ENCODE measurements at regions not wholly inside any gene's neighbourhood (a gene's known extent, or its start where the extent isn't known, plus 50 kb on each side); places are given as distances from the start of the nearest gene placed in this dataset.

DNA sequence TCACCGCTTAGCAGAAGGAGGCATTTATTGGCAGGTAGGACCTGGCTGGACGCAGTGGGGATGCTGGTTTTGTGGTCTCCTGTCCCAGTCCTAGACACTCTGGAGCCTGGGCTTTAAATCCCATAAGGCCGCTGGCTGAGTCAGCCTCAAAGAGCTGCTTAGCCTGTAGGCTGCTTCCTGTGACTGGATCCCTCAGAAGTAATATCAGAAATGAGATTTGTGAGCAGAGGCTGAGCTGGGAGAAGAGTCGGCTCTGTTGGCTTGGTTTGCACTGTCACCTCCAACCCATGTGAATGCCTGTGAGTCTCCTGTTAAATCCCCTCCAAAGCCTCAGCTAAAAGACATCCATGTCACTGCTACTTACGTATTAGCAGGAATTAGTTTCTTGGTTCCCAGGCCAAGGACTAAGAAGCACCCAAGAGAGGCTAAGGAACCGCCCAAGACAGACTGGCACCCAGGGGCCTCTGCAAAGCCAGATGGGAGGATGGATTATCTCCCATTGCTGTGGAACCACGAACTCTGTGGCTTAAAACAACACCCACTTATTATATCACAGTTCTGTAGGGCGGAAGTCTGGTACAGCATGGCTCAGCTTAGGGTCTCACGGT is 289.4 kb downstream of the CDC5L start:
- no peaks in the 10 kb centered on the region for H3K79me2 ChIP-seq (replicated peaks; ENCODE audit: insufficient read depth, low read length)
- H3F3A ChIP-seq (ENCODE audit: insufficient read depth, low read length, poor library complexity, severe bottlenecking) = no peaks in the 10 kb centered on the region
- no peak overlapping the region for H2AFZ ChIP-seq (ENCODE audit: low read depth, low read length)
- H3K9ac ChIP-seq (ENCODE audit: low read length) = no peak overlapping the region
- no peak overlapping the region for H3K4me3 ChIP-seq (ENCODE audit: low read length)
- no peak overlapping the region for H3K27ac ChIP-seq (ENCODE audit: low read length)
- no peaks in the 10 kb centered on the region for H3K36me3 ChIP-seq (ENCODE audit: insufficient read depth, low read length)
- no peaks in the 10 kb centered on the region for H3K9me2 ChIP-seq (ENCODE audit: insufficient read depth, low read length)
- TF ChIP-seq SMC3 (conservative IDR thresholded peaks at IDR 0.05; ENCODE audit: poor library complexity) (no peak), POLR2AphosphoS5 (IDR thresholded peaks at IDR 0.05) (no peak), MXI1 (conservative IDR thresholded peaks at IDR 0.05; ENCODE audit: poor library complexity, severe bottlenecking) (no peak), TAF1 (IDR thresholded peaks at IDR 0.05; ENCODE audit: low read depth) (no peak), EP300 (conservative IDR thresholded peaks at IDR 0.05; ENCODE audit: poor library complexity, severe bottlenecking) (no peak), EZH2 (IDR thresholded peaks at IDR 0.05; ENCODE audit: borderline replicate concordance, insufficient read depth, low read length, poor library complexity, severe bottlenecking) (no peak), RAD21 (conservative IDR thresholded peaks at IDR 0.05) (no peak)
- TF ChIP-seq, protein P1, sequence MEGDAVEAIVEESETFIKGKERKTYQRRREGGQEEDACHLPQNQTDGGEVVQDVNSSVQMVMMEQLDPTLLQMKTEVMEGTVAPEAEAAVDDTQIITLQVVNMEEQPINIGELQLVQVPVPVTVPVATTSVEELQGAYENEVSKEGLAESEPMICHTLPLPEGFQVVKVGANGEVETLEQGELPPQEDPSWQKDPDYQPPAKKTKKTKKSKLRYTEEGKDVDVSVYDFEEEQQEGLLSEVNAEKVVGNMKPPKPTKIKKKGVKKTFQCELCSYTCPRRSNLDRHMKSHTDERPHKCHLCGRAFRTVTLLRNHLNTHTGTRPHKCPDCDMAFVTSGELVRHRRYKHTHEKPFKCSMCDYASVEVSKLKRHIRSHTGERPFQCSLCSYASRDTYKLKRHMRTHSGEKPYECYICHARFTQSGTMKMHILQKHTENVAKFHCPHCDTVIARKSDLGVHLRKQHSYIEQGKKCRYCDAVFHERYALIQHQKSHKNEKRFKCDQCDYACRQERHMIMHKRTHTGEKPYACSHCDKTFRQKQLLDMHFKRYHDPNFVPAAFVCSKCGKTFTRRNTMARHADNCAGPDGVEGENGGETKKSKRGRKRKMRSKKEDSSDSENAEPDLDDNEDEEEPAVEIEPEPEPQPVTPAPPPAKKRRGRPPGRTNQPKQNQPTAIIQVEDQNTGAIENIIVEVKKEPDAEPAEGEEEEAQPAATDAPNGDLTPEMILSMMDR (IDR thresholded peaks at IDR 0.05; ENCODE audit: poor library complexity, severe bottlenecking) = no peak
- TF ChIP-seq, protein P2, sequence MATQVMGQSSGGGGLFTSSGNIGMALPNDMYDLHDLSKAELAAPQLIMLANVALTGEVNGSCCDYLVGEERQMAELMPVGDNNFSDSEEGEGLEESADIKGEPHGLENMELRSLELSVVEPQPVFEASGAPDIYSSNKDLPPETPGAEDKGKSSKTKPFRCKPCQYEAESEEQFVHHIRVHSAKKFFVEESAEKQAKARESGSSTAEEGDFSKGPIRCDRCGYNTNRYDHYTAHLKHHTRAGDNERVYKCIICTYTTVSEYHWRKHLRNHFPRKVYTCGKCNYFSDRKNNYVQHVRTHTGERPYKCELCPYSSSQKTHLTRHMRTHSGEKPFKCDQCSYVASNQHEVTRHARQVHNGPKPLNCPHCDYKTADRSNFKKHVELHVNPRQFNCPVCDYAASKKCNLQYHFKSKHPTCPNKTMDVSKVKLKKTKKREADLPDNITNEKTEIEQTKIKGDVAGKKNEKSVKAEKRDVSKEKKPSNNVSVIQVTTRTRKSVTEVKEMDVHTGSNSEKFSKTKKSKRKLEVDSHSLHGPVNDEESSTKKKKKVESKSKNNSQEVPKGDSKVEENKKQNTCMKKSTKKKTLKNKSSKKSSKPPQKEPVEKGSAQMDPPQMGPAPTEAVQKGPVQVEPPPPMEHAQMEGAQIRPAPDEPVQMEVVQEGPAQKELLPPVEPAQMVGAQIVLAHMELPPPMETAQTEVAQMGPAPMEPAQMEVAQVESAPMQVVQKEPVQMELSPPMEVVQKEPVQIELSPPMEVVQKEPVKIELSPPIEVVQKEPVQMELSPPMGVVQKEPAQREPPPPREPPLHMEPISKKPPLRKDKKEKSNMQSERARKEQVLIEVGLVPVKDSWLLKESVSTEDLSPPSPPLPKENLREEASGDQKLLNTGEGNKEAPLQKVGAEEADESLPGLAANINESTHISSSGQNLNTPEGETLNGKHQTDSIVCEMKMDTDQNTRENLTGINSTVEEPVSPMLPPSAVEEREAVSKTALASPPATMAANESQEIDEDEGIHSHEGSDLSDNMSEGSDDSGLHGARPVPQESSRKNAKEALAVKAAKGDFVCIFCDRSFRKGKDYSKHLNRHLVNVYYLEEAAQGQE (IDR thresholded peaks at IDR 0.05; ENCODE audit: borderline replicate concordance) = no peak
- no peaks in the 10 kb centered on the region for H3K27me3 ChIP-seq (ENCODE audit: insufficient read depth, low read depth, low read length)
- no peak overlapping the region for H3K4me2 ChIP-seq (ENCODE audit: low read length)
- no peaks in the 10 kb centered on the region for H4K20me1 ChIP-seq (ENCODE audit: insufficient read depth)
- H3K9me3 ChIP-seq (ENCODE audit: low read length) = no peaks in the 10 kb centered on the region

DNA sequence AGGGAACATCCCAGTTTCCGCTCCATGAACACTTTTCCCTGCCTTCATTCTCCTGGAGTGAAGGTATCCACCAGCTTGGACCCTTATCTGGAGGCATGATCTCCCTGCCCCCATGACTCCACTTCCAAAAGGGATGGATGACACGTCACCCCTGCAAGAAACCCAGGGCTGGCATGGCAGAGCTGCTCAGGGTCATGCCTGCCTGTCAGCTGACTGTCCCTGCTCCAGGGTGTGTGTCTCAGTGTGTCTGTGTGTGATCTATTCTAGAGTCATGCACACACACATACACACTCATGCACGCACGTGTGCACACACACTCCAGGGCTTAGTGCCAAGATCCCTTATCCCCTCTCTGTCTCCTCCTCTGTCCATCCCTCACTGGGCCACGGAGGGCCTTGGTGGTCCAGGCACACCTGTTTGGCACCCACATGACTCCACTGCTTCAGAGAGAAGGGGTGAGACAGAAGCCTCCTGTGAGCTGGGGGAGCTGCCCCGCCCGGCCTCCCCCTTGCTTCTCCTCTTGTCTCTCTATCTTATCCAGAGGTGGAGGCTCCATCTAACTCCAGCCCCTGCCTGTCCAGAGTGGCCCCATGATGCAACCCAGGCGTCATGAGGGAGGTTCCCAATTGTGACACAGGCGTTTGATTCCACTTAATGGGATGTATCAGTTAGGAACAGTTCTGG is 290.9 kb downstream of the CDC5L start:
- Histone ChIP-seq H3K79me2 (replicated peaks; ENCODE audit: insufficient read depth, low read length) (no peaks in the 10 kb centered on the region), H3K9me2 (ENCODE audit: insufficient read depth, low read length) (no peaks in the 10 kb centered on the region), H3K27me3 (ENCODE audit: insufficient read depth, low read depth, low read length) (no peaks in the 10 kb centered on the region), H3K9ac (ENCODE audit: low read length) (no peak overlapping the region), H4K20me1 (ENCODE audit: insufficient read depth) (no peaks in the 10 kb centered on the region), H3K27ac (ENCODE audit: low read length) (no peak overlapping the region), H3K4me3 (ENCODE audit: low read length) (no peak overlapping the region), H3K4me2 (ENCODE audit: low read length) (no peak overlapping the region), H2AFZ (ENCODE audit: low read depth, low read length) (no peak overlapping the region), H3K36me3 (ENCODE audit: insufficient read depth, low read length) (no peaks in the 10 kb centered on the region), H3F3A (ENCODE audit: insufficient read depth, low read length, poor library complexity, severe bottlenecking) (no peaks in the 10 kb centered on the region), H3K9me3 (ENCODE audit: low read length) (no peaks in the 10 kb centered on the region)
- TF ChIP-seq EZH2 (IDR thresholded peaks at IDR 0.05; ENCODE audit: borderline replicate concordance, insufficient read depth, low read length, poor library complexity, severe bottlenecking) = no peak
- TF ChIP-seq, protein P1 (IDR thresholded peaks at IDR 0.05; ENCODE audit: poor library complexity, severe bottlenecking) = no peak
- no peak for TF ChIP-seq MXI1 (conservative IDR thresholded peaks at IDR 0.05; ENCODE audit: poor library complexity, severe bottlenecking)
- TF ChIP-seq SMC3 (conservative IDR thresholded peaks at IDR 0.05; ENCODE audit: poor library complexity) = no peak
- TF ChIP-seq, protein P2 (IDR thresholded peaks at IDR 0.05; ENCODE audit: borderline replicate concordance) = no peak
- TF ChIP-seq POLR2AphosphoS5 (IDR thresholded peaks at IDR 0.05) = no peak
- no peak for TF ChIP-seq TAF1 (IDR thresholded peaks at IDR 0.05; ENCODE audit: low read depth)
- no peak for TF ChIP-seq RAD21 (conservative IDR thresholded peaks at IDR 0.05)
- no peak for TF ChIP-seq EP300 (conservative IDR thresholded peaks at IDR 0.05; ENCODE audit: poor library complexity, severe bottlenecking)

Data from neural cell (in vitro differentiated cells).